B cell (primary cell): ENCODE measurements at regions not wholly inside any gene's neighbourhood (a gene's known extent, or its start where the extent isn't known, plus 50 kb on each side); places are given as distances from the start of the nearest gene placed in this dataset.
"Not testable (repeated sequence)": the region's sequence is repeated elsewhere in the genome, so short reads cannot be mapped to it uniquely, and the experiment has no call there.

Experiments used
- EZH2 ChIP-seq: IDR thresholded peaks from 2 replicates; pipeline ENCODE4 v1.6.1; 2012; ENCODE audit warnings: borderline replicate concordance, low read depth, mild to moderate bottlenecking, moderate library complexity, low read length; ENCODE audit not compliant: insufficient read depth, poor library complexity, severe bottlenecking
- TF ChIP-seq, protein P1 (sequence below): fragments of 200-600 bp; IDR thresholded peaks from one replicate; pipeline ENCODE4 v1.8.0; 2022; ENCODE audit warnings: antibody characterized with exemption, mild to moderate bottlenecking

GRCh38 chr15:21766524-21766923 lies 111.0 kb downstream of the POTEB start:
- TF ChIP-seq, protein P1, sequence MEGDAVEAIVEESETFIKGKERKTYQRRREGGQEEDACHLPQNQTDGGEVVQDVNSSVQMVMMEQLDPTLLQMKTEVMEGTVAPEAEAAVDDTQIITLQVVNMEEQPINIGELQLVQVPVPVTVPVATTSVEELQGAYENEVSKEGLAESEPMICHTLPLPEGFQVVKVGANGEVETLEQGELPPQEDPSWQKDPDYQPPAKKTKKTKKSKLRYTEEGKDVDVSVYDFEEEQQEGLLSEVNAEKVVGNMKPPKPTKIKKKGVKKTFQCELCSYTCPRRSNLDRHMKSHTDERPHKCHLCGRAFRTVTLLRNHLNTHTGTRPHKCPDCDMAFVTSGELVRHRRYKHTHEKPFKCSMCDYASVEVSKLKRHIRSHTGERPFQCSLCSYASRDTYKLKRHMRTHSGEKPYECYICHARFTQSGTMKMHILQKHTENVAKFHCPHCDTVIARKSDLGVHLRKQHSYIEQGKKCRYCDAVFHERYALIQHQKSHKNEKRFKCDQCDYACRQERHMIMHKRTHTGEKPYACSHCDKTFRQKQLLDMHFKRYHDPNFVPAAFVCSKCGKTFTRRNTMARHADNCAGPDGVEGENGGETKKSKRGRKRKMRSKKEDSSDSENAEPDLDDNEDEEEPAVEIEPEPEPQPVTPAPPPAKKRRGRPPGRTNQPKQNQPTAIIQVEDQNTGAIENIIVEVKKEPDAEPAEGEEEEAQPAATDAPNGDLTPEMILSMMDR: not testable (repeated sequence)
- not testable (repeated sequence) for TF ChIP-seq EZH2
